NCI-H345 (cell line): ENCODE measurements at regions not wholly inside any gene's neighbourhood (a gene's known extent, or its start where the extent isn't known, plus 50 kb on each side); places are given as distances from the start of the nearest gene placed in this dataset.
"Not testable (repeated sequence)": the region's sequence is repeated elsewhere in the genome, so short reads cannot be mapped to it uniquely, and the experiment has no call there.

Experiments used
- DNase-seq: peaks from one replicate; lab custom pipeline; 2025; lab: John Stamatoyannopoulos, UW

DNA sequence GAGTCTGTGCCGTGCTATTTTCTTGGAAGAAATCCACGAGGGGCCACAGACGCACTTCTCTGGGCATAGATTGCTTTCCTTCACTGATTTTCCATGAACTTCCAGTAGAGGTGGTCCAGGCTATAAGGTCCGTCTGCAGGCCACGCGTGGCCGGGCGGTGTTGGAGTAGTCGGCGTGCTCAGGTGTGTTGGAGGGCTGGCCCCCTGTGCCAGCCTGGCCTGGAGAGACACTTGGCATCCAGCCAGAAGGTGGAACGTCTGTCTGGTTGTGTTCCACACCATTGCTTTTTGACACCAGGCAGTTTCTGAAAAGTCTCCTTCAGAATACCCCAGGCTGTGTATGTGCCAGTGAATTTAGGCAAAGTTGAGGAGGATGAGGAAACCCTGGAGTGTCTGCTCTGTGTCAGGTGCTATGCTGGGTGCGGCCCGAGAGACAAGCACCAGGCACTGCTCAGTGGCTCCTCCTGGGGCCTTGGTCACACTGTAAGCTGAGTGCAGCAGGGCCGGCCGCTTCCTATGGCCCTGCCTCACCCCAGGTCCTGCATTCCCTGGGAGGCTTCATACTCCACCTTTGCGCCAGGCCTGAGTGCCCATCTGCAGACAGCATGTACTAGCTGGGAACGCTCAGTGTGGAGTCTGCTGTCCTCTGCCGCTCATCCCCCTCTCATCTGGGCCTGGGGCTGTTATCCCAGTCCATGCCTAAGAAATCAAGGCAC is 52.1 kb upstream of the TAMM41 start:
- no peak for DNase-seq

GRCh38 chr3:11899389-11899788 is 52.7 kb upstream of the TAMM41 start:
- not testable (repeated sequence) for DNase-seq

DNA sequence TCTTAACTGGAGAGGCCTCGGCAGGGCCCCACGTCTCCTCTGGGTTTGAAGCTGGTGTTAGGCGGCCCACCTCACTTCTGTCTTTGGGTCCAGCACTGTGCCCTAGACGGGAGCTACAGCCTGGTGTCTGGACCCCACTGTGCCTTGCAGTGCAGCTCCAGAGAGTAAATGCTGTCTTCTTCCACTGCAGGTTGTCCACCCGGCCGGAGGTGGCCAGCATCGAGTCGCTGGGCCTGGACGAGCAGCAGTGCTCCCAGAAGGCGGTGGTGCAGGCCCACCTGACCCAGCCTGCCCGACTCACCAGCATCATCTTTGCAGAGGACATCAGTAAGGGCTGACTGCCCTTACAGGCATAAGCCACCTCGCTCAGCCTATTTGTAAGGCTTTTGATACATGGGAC is 53.1 kb upstream of the TAMM41 start:
- no peak for DNase-seq

GRCh38 chr3:11900824-11901223 is 54.1 kb upstream of the TAMM41 start:
- no peak for DNase-seq

DNA sequence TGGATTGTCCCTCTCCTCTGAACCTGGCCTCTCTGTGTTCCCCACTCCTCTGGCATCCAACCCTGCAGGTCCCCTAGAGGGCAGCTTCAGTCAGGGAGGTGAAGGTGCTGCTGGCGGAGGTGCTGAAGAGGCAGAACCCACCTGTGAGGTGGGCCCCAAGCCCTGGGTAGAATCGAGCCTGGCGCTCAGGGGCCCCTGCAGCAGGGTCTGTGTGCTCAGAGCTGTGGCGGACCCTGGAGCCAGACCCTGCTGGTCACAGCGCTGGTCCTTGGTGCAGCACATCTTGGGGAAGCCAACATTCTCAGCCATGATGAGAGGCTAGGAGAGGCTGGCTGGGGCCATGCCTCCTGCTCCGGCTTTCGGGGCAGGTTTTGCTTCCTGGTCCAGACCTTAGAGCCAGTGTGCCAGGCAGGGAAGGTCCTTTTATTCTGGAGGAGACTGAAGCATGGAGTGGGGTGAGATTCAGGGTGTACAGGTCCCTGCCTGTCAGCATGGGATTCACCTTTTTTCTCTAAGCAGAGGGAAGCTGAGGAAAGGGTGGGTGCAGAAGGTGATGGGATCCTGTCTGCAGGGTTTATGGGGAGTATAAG is 54.7 kb upstream of the TAMM41 start:
- no peak for DNase-seq

DNA sequence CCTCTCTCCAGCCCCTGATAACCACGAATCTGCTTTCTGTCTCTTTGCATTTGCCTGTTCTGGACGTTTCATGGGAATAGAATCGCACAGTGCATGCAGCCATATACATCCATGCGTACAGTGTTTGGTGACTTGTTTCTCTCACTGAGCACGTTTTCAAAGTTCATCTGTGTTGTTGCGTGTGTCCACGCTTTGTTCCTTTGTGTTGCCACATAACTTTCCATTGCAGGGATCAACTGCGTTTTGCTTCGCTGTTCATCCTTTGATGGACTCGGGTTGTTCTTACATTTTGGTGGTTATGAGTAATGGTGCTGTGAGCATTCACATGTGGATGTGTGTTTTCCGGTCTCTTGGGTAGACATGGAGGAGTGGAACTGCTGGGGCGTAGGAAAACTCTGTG is 56.4 kb upstream of the TAMM41 start:
- no peak for DNase-seq

GRCh38 chr3:11903447-11903846 is 56.8 kb upstream of the TAMM41 start:
- no peak for DNase-seq

DNA sequence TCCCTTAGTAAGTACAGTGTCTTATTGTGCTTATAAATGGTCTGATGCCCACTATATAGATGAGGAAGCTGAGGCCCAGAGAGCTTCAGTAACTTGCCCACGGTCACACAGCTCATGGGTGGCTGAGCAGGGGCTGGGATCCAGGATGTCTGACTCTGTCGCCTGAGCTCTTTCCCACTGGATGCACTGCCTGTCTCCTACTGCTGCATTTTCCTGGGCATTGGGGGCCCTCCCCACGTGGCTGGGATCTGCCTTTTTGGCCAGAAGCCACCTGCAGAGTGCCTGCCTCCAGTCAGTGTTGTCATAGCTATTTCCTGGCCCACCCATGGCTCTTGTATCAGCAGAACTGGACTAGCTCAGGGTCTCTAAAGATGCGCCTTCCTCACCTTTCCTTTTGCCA is 57.5 kb upstream of the TAMM41 start:
- DNase-seq, result no peak

GRCh38 chr3:11906407-11906806 is 59.7 kb upstream of the TAMM41 start:
- no peak for DNase-seq

GRCh38 chr3:11907667-11908660 is 61.3 kb upstream of the TAMM41 start:
- no peak for DNase-seq

- DNase-seq, result no peak
Measured at GRCh38 chr3:11908981-11909698, 62.5 kb upstream of the TAMM41 start.

- no peak for DNase-seq
Measured at GRCh38 chr3:11909726-11910125, 63.0 kb upstream of the TAMM41 start.

GRCh38 chr3:11910216-11910930 is 63.7 kb upstream of the TAMM41 start:
- DNase-seq, result not testable (repeated sequence)

GRCh38 chr3:11910971-11911531 is 64.4 kb upstream of the TAMM41 start:
- no peak for DNase-seq

GRCh38 chr3:11911887-11912286 is 65.2 kb upstream of the TAMM41 start:
- not testable (repeated sequence) for DNase-seq

- no peak for DNase-seq
Measured at GRCh38 chr3:11913316-11913715, 66.6 kb upstream of the TAMM41 start.

DNA sequence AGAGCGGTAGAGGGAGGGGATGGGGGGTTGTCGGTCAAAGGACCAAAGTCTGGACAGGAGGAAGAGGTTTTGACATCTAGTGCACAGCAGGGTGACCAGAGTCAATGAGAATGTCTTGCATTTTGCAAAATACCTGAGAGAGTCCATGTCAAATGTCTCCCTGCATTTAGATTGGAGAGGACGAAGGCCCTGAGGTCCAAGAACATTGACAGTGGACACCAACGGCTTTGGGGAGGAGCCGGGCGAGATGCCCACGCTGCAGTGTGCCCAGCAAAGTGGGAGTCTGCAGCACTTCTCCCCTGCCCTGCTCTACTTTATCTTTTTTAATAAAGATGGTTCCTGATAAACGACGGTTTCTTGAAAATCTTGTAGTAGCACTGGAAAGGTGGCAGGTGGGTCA is 67.4 kb upstream of the TAMM41 start:
- no peak for DNase-seq

GRCh38 chr3:11914651-11915050 is 68.0 kb upstream of the TAMM41 start:
- no peak for DNase-seq

DNA sequence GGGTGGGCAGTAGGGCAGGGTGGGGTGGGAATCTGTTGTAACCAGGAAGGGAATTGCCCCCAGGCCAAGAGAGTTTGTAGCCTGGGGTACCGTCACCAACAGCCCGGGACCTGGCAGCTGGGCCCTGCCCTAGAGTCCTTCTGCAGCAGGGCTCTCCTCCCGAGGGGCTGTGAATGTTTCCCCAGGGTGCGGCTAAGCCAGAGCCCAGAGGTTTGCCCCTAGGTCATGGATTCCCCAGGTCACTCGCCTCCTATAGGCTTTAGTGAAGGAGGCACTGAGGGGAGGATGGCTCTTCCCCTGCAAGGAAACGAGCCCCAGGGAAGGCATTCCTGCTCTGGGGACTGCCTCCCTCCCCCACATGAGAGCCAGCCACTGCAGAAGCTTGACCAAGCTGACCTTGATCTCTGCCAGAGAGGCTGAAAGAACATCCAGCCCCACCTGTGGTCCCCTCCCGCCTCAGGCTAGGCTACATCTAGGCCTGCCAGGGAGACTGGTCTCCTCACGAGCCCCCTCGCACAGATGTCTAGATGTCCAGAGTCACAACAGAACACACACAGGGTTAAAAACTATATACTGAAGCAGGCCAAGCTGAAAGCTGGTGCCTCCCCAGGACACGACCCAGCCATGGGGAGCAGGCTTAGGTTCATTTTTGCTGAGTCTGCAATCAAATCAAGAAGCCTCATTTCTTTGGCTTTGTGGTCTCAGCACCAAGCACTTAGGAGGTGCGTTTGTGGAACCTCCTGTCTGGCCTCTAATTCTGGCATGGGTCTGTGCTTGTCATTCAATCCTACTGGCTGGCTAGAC is 69.1 kb upstream of the TAMM41 start:
- DNase-seq, result no peak

GRCh38 chr3:11916425-11916762 is 69.7 kb upstream of the TAMM41 start:
- not testable (repeated sequence) for DNase-seq
